ENCODE measurements at regions not wholly inside any gene's neighbourhood (a gene's known extent, or its start where the extent isn't known, plus 50 kb on each side); places are given as distances from the start of the nearest gene placed in this dataset.

GRCh38 chr6:170483413-170483812 is 69.7 kb downstream of the PSMB1 start:
- no peak for DNase-seq

GRCh38 chr6:170480050-170480692 is 72.9 kb downstream of the PSMB1 start:
- no peak for DNase-seq

GRCh38 chr6:170476360-170476759 is 76.7 kb downstream of the PSMB1 start:
- no peak for DNase-seq

GRCh38 chr6:170475118-170475517 is 78.0 kb downstream of the PSMB1 start:
- DNase-seq, result no peak

- DNase-seq, result no peak
Observed at GRCh38 chr6:170473801-170474200, 79.3 kb downstream of the PSMB1 start.

- DNase-seq, result no peak
Observed at GRCh38 chr6:170473301-170473717, 79.8 kb downstream of the PSMB1 start.

GRCh38 chr6:170471491-170471890 is 81.6 kb downstream of the PSMB1 start:
- DNase-seq, result no peak

- no peak for DNase-seq
Observed at GRCh38 chr6:170470734-170471133, 82.4 kb downstream of the PSMB1 start.

- DNase-seq, result peak; percentile 42
Observed at GRCh38 chr6:170464524-170464979, 88.6 kb downstream of the PSMB1 start.

- no peak for DNase-seq
Observed at GRCh38 chr6:170464080-170464479, 89.0 kb downstream of the PSMB1 start.

- DNase-seq, result no peak
Observed at GRCh38 chr6:170463101-170463721, 89.9 kb downstream of the PSMB1 start.

GRCh38 chr6:170462366-170463020 is 90.6 kb downstream of the PSMB1 start:
- DNase-seq, result peak; percentile 81

GRCh38 chr6:170461556-170462365 is 91.3 kb downstream of the PSMB1 start:
- DNase-seq, result no peak

GRCh38 chr6:170461111-170461510 is 92.0 kb downstream of the PSMB1 start:
- no peak for DNase-seq

- DNase-seq, result no peak
Observed at GRCh38 chr6:170460641-170461040, 92.5 kb downstream of the PSMB1 start.

GRCh38 chr6:170459451-170459850 is 93.7 kb downstream of the PSMB1 start:
- DNase-seq, result no peak

- DNase-seq, result no peak
Observed at GRCh38 chr6:170456886-170457698, 96.0 kb downstream of the PSMB1 start.
